SKM-1 (cell line): ENCODE measurements at regions not wholly inside any gene's neighbourhood (a gene's known extent, or its start where the extent isn't known, plus 50 kb on each side); places are given as distances from the start of the nearest gene placed in this dataset.
"Not testable (repeated sequence)": the region's sequence is repeated elsewhere in the genome, so short reads cannot be mapped to it uniquely, and the experiment has no call there.

Experiments used
- DNase-seq: peaks from one replicate; lab custom pipeline; 2025; ENCODE audit not compliant: unreplicated experiment; lab: John Stamatoyannopoulos, UW

- DNase-seq, result no peak
Measured at GRCh38 chr9:96157675-96158074, 144.3 kb downstream of the HSD17B3 start.

- no peak for DNase-seq
Measured at GRCh38 chr9:96156171-96156974, 145.6 kb downstream of the HSD17B3 start.

- DNase-seq, result no peak
Measured at GRCh38 chr9:96154081-96154480, 147.9 kb downstream of the HSD17B3 start.

GRCh38 chr9:96152550-96152949, 149.4 kb downstream of the HSD17B3 start:
- no peak for DNase-seq

- DNase-seq, result no peak
Measured at GRCh38 chr9:96150324-96151227, 151.4 kb downstream of the HSD17B3 start.

GRCh38 chr9:96149533-96150280, 152.3 kb downstream of the HSD17B3 start:
- DNase-seq, result no peak

DNA sequence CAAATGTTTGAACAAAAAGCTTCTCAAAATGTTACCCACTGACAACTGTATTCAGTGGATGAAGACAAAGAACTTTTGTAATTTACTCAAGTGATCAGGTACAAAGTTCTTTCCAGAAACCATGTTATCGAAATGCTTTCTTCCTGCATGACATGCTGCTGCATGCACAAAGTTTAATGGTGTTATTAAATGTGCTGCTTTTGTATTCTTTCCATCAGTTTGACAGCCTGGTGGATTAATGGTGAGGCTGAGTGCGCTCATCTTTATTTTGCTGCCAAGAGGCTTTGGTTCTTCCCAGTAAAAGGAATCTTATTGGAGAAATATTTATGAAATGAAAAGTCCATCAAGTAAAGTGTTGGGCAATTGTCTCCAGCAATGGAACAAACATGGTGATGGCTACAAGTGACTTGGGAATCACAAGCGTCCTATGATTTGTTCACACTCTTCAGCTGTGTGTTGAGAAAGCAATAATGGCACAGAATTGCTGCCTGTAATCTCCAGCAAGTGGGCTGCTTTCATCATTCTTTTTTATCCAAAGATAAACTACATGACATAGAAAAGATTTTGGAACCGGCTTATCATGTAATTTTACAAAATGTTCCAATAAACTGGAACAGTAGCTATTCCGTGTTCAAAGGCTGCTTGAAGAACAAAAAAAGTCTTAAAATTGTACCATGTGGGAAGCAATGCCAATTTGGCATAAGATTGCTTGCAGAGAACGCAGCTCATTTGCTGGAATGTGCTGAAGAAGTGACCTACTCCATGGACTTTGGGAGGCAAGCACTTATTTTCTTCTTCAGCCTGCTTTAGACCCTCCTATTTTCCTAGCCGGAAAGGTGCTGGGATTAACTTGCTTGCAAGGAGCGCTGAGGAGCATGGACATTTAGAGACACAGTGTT, 153.1 kb downstream of the HSD17B3 start:
- no peak for DNase-seq

- not testable (repeated sequence) for DNase-seq
Measured at GRCh38 chr9:96147029-96147428, 154.9 kb downstream of the HSD17B3 start.

- no peak for DNase-seq
Measured at GRCh38 chr9:96141666-96142065, 160.3 kb downstream of the HSD17B3 start.

GRCh38 chr9:96141128-96141474, 160.9 kb downstream of the HSD17B3 start:
- no peak for DNase-seq

- DNase-seq, result no peak
Measured at GRCh38 chr9:96140296-96141127, 161.5 kb downstream of the HSD17B3 start.

DNA sequence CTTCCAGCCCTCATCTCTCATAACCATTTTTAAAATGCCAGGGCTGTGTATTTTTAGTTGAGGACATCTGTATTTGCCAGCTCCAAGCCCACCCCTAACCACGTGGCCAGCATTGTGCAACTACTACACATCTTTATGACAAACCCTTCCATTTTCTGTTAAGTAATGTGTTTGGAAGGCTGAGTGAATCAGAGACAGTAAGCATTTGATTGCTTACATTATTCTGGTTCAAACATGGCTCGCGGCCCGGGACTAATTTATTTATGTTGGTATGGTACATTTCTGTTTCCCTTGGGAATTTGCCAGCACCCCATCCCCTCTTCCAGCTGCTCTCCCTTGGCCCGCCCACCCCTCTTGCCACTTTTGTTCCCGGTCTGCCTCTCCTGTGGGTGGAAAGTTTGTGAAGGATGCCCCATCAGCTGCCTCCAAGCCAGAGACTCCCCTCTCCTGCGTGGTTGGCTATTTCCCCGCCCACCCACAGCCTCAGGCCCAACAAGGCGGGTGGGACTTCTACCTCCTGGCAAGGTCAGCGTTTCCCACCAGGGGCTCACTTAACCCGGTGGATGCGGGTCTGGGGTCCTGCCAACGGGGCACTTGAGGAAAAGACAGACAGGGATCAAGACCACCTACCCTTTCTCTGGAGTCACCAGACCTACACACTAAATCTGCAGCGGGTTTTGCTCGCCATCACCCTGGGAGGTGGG, 162.2 kb downstream of the HSD17B3 start:
- no peak for DNase-seq

GRCh38 chr9:96138616-96139015, 163.4 kb downstream of the HSD17B3 start:
- no peak for DNase-seq

GRCh38 chr9:96137671-96138429, 164.1 kb downstream of the HSD17B3 start:
- no peak for DNase-seq

GRCh38 chr9:96136992-96137670, 164.8 kb downstream of the HSD17B3 start:
- DNase-seq, result no peak

DNA sequence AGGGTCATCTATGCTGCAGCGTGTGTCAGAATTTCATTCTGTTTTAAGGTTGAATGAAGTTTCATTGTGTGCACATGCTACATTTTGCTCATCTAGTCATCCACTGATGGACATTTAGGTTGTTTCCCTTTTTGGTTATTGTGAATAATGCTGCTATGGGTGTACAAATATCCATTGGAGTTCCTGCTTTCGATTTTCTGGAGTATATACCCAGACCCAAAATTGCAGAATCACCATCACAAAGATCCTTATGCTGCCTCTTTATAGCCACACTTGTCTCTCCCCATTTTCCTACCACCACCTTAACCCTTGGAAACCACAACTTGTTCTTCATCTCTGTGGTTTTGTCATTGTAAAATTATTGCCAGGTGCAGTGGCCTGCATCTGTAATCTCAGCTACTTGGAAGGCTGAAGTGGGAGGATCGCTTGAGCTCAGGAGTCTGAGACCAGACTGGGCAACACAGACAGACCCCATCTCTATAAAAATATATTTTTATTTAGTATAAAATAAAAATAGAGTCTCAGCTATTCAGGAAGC, 166.2 kb downstream of the HSD17B3 start:
- no peak for DNase-seq

DNA sequence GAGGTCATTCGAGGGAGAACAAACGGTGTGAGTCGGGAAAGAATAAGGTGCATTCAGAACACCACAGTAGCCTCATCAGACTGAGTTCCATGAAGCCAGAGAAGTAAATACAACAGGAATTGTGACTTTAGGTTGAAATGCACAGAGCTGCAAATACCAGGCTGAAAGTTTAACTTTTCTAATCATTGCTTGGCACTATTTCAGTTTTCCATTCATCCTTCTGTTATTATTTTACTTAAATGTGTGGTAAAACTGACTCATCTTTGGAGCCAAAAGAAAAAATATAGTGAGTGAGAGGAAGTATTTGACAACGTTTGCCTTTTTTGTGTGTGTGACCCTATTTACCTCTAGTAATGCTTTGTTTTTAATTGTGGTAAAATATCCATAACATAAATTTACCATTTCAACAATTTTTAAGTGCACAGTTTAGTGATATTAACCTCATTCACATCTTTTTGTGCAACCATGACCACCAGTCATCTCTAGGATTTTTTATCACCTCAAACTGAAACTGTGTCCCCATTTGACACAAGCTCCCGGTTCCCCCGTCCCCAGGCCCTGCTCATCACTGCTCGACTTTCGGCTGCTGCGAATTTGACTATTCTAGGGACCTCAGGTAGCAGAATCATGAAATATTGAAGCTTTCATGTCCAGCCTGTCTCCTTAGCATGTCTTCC, 166.8 kb downstream of the HSD17B3 start:
- DNase-seq, result no peak
